ENCODE measurements at regions not wholly inside any gene's neighbourhood (a gene's known extent, or its start where the extent isn't known, plus 50 kb on each side); places are given as distances from the start of the nearest gene placed in this dataset.

- Histone ChIP-seq H3K4me3 (no peak overlapping the region), H3K9me3 (no peaks in the 10 kb centered on the region), H3K27me3 (ENCODE audit: insufficient read depth in 3 of 3, low read length in 2 of 3) (no peaks in the 10 kb centered on the region), H3K4me1 (no peaks in the 10 kb centered on the region), H3K36me3 (ENCODE audit: insufficient read depth in 1 of 2, low read depth in 1 of 2) (no peaks in the 10 kb centered on the region), H3K27ac (no peak overlapping the region)
- ATAC-seq = no peak
- DNase-seq = no peak
- intact Hi-C loops (cut with DNase I) = no loop called here
- TF ChIP-seq, protein P1, sequence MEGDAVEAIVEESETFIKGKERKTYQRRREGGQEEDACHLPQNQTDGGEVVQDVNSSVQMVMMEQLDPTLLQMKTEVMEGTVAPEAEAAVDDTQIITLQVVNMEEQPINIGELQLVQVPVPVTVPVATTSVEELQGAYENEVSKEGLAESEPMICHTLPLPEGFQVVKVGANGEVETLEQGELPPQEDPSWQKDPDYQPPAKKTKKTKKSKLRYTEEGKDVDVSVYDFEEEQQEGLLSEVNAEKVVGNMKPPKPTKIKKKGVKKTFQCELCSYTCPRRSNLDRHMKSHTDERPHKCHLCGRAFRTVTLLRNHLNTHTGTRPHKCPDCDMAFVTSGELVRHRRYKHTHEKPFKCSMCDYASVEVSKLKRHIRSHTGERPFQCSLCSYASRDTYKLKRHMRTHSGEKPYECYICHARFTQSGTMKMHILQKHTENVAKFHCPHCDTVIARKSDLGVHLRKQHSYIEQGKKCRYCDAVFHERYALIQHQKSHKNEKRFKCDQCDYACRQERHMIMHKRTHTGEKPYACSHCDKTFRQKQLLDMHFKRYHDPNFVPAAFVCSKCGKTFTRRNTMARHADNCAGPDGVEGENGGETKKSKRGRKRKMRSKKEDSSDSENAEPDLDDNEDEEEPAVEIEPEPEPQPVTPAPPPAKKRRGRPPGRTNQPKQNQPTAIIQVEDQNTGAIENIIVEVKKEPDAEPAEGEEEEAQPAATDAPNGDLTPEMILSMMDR (IDR thresholded peaks at IDR 0.05) = no peak
These were observed 244.8 kb upstream of the SYNCRIP start for GRCh38 chr6:85887461-85887860.

DNA sequence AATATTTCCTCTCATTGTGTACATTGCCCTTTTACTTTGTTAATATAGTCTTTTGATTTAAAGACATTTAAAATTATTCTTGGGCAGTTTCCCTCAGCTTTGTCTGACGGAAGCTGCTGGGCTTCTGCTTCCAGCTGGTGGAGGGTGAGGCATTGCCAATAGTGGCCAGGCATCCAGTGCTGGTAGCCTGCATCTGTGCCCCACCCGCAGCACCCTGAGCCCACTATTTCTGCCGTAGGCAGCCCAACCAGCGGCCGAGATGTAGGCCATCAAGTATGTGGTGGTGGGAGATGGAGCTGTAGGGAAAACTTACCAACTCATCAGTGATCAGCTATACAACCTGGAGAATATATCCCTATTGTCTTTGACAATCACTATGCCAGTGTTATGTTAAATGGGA lies 226.0 kb upstream of the SYNCRIP start:
- no peaks in the 10 kb centered on the region for H3K36me3 ChIP-seq (ENCODE audit: insufficient read depth in 1 of 2, low read depth in 1 of 2)
- no peak overlapping the region for H3K4me3 ChIP-seq
- DNase-seq = no peak
- peaks cover 8% of the 10 kb centered on the region for H3K4me1 ChIP-seq
- H3K27ac ChIP-seq = no peak overlapping the region
- WGBS, 3 donors = 87 to 88% (median 88%) methylated on average over 5 of the region's 5 CpGs
- TF ChIP-seq, protein P1 (IDR thresholded peaks at IDR 0.05) = no peak
- no peak for ATAC-seq
- H3K27me3 ChIP-seq (ENCODE audit: insufficient read depth in 3 of 3, low read length in 2 of 3) = no peaks in the 10 kb centered on the region
- intact Hi-C loops (cut with DNase I) = loop anchor here in 1 of 2 donors (5.0 kb wide), 1 partner anchor 326 kb away; no protein-coding TSS in a partner anchor
- no peaks in the 10 kb centered on the region for H3K9me3 ChIP-seq

- intact Hi-C loops (cut with DNase I) = loop anchor here in 1 of 2 donors (5.0 kb wide), 1 partner anchor 325 kb away; no protein-coding TSS in a partner anchor
- H3K27ac ChIP-seq = no peak overlapping the region
- no peak for DNase-seq
- H3K9me3 ChIP-seq = no peaks in the 10 kb centered on the region
- TF ChIP-seq, protein P1 (IDR thresholded peaks at IDR 0.05) = no peak
- no peaks in the 10 kb centered on the region for H3K36me3 ChIP-seq (ENCODE audit: insufficient read depth in 1 of 2, low read depth in 1 of 2)
- no peak for ATAC-seq
- no peaks in the 10 kb centered on the region for H3K27me3 ChIP-seq (ENCODE audit: insufficient read depth in 3 of 3, low read length in 2 of 3)
- no peak overlapping the region for H3K4me3 ChIP-seq
- H3K4me1 ChIP-seq = peaks cover 8% of the 10 kb centered on the region
These were observed 224.9 kb upstream of the SYNCRIP start for GRCh38 chr6:85867595-85867994.

DNA sequence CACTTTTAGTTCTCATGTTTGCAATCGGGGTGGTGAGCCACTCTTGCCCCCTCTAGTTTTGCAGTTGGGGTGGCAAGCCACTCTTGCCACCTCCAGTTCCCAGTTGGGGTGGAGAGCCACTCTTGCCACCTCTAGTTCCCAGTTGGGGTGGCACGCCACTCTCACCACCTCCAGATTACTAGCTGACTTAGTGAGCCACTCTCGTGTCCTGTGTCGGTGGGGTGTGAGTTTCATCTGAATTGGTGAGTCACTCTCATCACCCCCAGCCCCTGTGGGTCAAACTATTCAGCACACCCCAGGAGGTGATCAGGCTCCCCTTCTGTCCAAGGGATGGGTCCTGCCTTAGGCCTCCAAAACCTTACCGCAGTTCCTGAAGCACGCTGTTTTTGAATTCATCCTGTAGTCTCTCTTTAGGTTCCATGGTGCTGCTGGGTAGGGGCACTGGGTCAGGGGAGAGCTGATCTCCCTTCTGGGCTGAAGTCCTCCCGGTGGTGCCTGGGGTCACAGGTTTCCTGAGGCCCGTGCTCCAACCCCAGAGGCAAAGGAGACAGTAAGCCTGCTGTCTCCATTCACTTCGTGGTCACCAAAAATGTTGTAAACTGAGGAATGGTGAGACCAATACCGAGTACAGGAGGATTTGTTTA lies 224.2 kb upstream of the SYNCRIP start:
- Histone ChIP-seq H3K36me3 (ENCODE audit: insufficient read depth in 1 of 2, low read depth in 1 of 2) (no peaks in the 10 kb centered on the region), H3K27me3 (ENCODE audit: insufficient read depth in 3 of 3, low read length in 2 of 3) (no peaks in the 10 kb centered on the region), H3K4me3 (peak overlapping the region; percentile 55), H3K4me1 (peaks cover 8% of the 10 kb centered on the region), H3K27ac (no peak overlapping the region), H3K9me3 (no peaks in the 10 kb centered on the region)
- TF ChIP-seq, protein P1 (IDR thresholded peaks at IDR 0.05) = no peak
- 67 to 75% (median 69%) methylated on average over 10 of the region's 10 CpGs for WGBS, 3 donors
- intact Hi-C loops (cut with DNase I) = loop anchor here in 1 of 2 donors (5.0 kb wide), 1 partner anchor 325 kb away; no protein-coding TSS in a partner anchor
- ATAC-seq (peak in 2 of 4 donors; percentile 35 to 59), DNase-seq (no peak)

GRCh38 chr6:85866370-85866730 lies 223.7 kb upstream of the SYNCRIP start:
- no peak for DNase-seq
- H3K36me3 ChIP-seq (ENCODE audit: insufficient read depth in 1 of 2, low read depth in 1 of 2) = no peaks in the 10 kb centered on the region
- WGBS, 3 donors = 13 to 44% (median 31%) methylated on average over 5 of the region's 5 CpGs
- peak overlapping the region; percentile 55 for H3K4me3 ChIP-seq
- H3K27ac ChIP-seq = no peak overlapping the region
- no peaks in the 10 kb centered on the region for H3K27me3 ChIP-seq (ENCODE audit: insufficient read depth in 3 of 3, low read length in 2 of 3)
- TF ChIP-seq, protein P1 (IDR thresholded peaks at IDR 0.05) = no peak
- no peaks in the 10 kb centered on the region for H3K9me3 ChIP-seq
- peaks cover 8% of the 10 kb centered on the region for H3K4me1 ChIP-seq
- intact Hi-C loops (cut with DNase I) = loop anchor here in 1 of 2 donors (5.0 kb wide), 1 partner anchor 324 kb away; no protein-coding TSS in a partner anchor
- ATAC-seq = peak; percentile 36 to 63 (median 53)

Measured in psoas muscle (tissue), 7 donors.